ENCODE measurements at regions not wholly inside any gene's neighbourhood (a gene's known extent, or its start where the extent isn't known, plus 50 kb on each side); places are given as distances from the start of the nearest gene placed in this dataset.

- H2BK20ac ChIP-seq (ENCODE audit: low read depth, low read length, poor library complexity, severe bottlenecking): no peak overlapping the region
These were observed 172.7 kb upstream of the LCORL start for GRCh38 chr4:18194278-18194677.

More at GRCh38 chr4:18194278-18194677, 172.7 kb upstream of the LCORL start:
- Histone ChIP-seq H3K9me3 (ENCODE audit: control insufficient read depth, low read depth, low read length) (no peaks in the 10 kb centered on the region), H3K9ac (ENCODE audit: extremely low read depth, insufficient read length, low read length) (no peak overlapping the region), H3K79me2 (ENCODE audit: insufficient read depth, low read length) (no peaks in the 10 kb centered on the region), H2BK15ac (ENCODE audit: low read depth, low read length) (no peak overlapping the region), H3K4ac (ENCODE audit: low read depth, low read length) (no peak overlapping the region), H3K27me3 (ENCODE audit: insufficient read depth, low read length) (no peaks in the 10 kb centered on the region), H3K18ac (ENCODE audit: insufficient read length, low read depth, low read length) (no peak overlapping the region), H3K27ac (ENCODE audit: insufficient read length, low read depth, low read length) (no peak overlapping the region), H2BK120ac (ENCODE audit: low read depth, low read length, poor library complexity, severe bottlenecking) (no peak overlapping the region), H3K23ac (ENCODE audit: insufficient read length, low read depth, low read length) (no peak overlapping the region), H2AFZ (ENCODE audit: low read length) (no peak overlapping the region), H4K5ac (ENCODE audit: insufficient read length, low read depth, low read length) (no peak overlapping the region), H3K23me2 (ENCODE audit: insufficient read length, low read depth, low read length, poor library complexity, severe bottlenecking) (no peaks in the 10 kb centered on the region), H3K4me2 (ENCODE audit: insufficient read depth, insufficient read length, low read length) (no peak overlapping the region), H4K20me1 (ENCODE audit: control insufficient read depth, insufficient read depth, insufficient read length) (no peaks in the 10 kb centered on the region), H3T11ph (ENCODE audit: low read length) (no peak overlapping the region), H3K4me1 (ENCODE audit: insufficient read depth, low read length) (no peaks in the 10 kb centered on the region), H4K8ac (replicated peaks; ENCODE audit: insufficient read length, low read depth, low read length) (no peak overlapping the region), H3K14ac (ENCODE audit: insufficient read depth, low read length) (no peak overlapping the region), H4K91ac (ENCODE audit: insufficient read length, low read depth, low read length) (no peak overlapping the region), H3K56ac (ENCODE audit: insufficient read length, low read depth, low read length) (no peak overlapping the region), H2AK5ac (ENCODE audit: insufficient read length, low read length) (no peak overlapping the region), H2BK12ac (ENCODE audit: insufficient read length, low read depth, low read length) (no peak overlapping the region), H3K79me1 (ENCODE audit: insufficient read depth, low read depth, low read length, poor library complexity, severe bottlenecking) (no peaks in the 10 kb centered on the region), H2BK5ac (ENCODE audit: insufficient read length, low read length) (no peak overlapping the region)
- TF ChIP-seq, protein P1, sequence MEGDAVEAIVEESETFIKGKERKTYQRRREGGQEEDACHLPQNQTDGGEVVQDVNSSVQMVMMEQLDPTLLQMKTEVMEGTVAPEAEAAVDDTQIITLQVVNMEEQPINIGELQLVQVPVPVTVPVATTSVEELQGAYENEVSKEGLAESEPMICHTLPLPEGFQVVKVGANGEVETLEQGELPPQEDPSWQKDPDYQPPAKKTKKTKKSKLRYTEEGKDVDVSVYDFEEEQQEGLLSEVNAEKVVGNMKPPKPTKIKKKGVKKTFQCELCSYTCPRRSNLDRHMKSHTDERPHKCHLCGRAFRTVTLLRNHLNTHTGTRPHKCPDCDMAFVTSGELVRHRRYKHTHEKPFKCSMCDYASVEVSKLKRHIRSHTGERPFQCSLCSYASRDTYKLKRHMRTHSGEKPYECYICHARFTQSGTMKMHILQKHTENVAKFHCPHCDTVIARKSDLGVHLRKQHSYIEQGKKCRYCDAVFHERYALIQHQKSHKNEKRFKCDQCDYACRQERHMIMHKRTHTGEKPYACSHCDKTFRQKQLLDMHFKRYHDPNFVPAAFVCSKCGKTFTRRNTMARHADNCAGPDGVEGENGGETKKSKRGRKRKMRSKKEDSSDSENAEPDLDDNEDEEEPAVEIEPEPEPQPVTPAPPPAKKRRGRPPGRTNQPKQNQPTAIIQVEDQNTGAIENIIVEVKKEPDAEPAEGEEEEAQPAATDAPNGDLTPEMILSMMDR (conservative IDR thresholded peaks at IDR 0.05): no peak
- no peaks in the 10 kb centered on the region for H3K36me3 Mint-ChIP-seq (ENCODE audit: insufficient read depth in 1 of 3, low read depth in 3 of 3)
- peaks cover 25 to 29% of the 10 kb centered on the region in 2 experiments for H3K4me1 Mint-ChIP-seq
- no peaks in the 10 kb centered on the region for H3K9me3 Mint-ChIP-seq
- no peaks in the 10 kb centered on the region; the same call in 1 of the 2 replicates for H3K27me3 Mint-ChIP-seq (ENCODE audit: low read depth)
- H3K27ac Mint-ChIP-seq: no peak overlapping the region
- H3K4me3 Mint-ChIP-seq: no peak overlapping the region
- no peak for DNase-seq
- WGBS (ENCODE audit: extremely low coverage, insufficient read length, low lambda C conversion rate): no CpG with 5 or more reads among the region's 6 CpGs
